ENCODE measurements at regions not wholly inside any gene's neighbourhood (a gene's known extent, or its start where the extent isn't known, plus 50 kb on each side); places are given as distances from the start of the nearest gene placed in this dataset.

DNA sequence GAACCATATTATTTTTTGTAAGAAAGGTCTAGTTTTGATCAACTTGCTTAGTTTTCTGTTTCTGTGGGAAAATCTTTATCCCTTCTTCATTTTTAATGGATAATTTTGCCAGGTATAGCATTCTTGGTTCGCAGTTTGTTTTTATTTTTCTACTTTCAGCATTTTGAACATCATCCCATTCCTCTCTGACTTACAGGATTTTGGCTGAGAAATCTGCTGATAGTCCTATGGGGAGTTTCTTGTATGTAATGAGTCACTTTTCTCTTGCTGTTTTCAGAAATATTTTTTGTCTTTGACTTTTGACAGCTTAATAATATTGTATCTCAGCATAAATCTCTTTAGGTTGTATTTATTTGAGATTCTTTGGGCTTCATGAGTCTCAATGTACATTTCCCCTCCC is 389.1 kb downstream of the PBX1 start:
- H3K27ac ChIP-seq (ENCODE audit: low read length), result no peak overlapping the region

DNA sequence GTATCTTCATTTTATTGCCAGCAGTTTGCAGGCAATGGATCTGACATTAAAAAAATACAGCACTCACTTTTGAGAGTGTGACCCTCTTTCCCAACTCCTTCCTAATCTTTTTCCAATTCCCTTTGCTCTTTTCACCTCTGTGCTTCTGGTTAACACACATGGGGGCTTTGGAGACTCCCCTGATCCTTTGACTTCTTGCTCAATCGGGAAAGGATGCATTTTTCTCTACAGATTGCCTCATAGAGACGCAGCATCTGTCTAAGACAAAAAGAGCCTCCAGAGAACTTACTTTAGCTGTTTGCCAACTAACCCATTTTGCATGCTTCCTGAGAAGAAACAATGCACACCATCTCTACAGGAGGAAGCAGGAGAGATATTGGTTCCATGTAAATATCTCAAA is 378.3 kb downstream of the PBX1 start:
- H2AFZ ChIP-seq (ENCODE audit: low read depth, low read length), result no peak overlapping the region

More for the DNA sequence above, 389.1 kb downstream of the PBX1 start:
- Histone ChIP-seq H3K79me2 (ENCODE audit: low read length) (no peaks in the 10 kb centered on the region), H3K4me1 (ENCODE audit: low read length) (no peaks in the 10 kb centered on the region), H2AFZ (ENCODE audit: low read depth, low read length) (no peak overlapping the region), H3K27me3 (ENCODE audit: low read depth, low read length) (no peaks in the 10 kb centered on the region), H3K36me3 (replicated peaks; ENCODE audit: low read depth, low read length) (no peaks in the 10 kb centered on the region), H3K9me3 (ENCODE audit: insufficient read depth, low read length) (no peaks in the 10 kb centered on the region), H3K4me2 (ENCODE audit: low read length) (no peak overlapping the region), H4K20me1 (ENCODE audit: insufficient read depth, low read length) (no peaks in the 10 kb centered on the region), H3K4me3 (ENCODE audit: low read length) (no peak overlapping the region), H3K9ac (ENCODE audit: low read length) (no peak overlapping the region)
- TF ChIP-seq EZH2phosphoT487 (IDR thresholded peaks at IDR 0.05; ENCODE audit: low read depth), result no peak
- TF ChIP-seq, protein P1, sequence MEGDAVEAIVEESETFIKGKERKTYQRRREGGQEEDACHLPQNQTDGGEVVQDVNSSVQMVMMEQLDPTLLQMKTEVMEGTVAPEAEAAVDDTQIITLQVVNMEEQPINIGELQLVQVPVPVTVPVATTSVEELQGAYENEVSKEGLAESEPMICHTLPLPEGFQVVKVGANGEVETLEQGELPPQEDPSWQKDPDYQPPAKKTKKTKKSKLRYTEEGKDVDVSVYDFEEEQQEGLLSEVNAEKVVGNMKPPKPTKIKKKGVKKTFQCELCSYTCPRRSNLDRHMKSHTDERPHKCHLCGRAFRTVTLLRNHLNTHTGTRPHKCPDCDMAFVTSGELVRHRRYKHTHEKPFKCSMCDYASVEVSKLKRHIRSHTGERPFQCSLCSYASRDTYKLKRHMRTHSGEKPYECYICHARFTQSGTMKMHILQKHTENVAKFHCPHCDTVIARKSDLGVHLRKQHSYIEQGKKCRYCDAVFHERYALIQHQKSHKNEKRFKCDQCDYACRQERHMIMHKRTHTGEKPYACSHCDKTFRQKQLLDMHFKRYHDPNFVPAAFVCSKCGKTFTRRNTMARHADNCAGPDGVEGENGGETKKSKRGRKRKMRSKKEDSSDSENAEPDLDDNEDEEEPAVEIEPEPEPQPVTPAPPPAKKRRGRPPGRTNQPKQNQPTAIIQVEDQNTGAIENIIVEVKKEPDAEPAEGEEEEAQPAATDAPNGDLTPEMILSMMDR (IDR thresholded peaks at IDR 0.05; ENCODE audit: low read depth, low read length), result no peak

DNA sequence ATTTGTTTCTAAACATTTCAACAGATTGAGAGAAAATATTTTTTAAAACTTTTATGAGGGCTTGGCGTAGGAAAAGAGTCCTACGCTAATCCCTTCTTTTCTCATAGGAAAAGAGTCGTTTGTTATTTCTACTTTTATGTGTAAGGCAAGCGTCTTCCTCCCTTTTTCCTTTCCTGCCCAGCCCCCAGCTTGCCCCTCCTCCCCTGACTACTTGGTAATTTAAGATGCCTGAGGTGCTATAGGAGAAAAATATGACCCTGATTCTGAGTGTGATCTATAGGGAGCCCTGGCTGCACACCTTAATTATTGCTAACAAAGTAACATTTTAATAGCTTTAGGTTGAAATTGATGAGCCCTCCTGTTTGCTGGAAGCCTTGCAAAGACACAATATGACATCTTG is 373.6 kb downstream of the PBX1 start:
- Histone ChIP-seq H3K79me2 (ENCODE audit: low read length) (no peaks in the 10 kb centered on the region), H3K9me3 (ENCODE audit: insufficient read depth, low read length) (no peaks in the 10 kb centered on the region), H4K20me1 (ENCODE audit: insufficient read depth, low read length) (no peaks in the 10 kb centered on the region), H3K4me1 (ENCODE audit: low read length) (no peaks in the 10 kb centered on the region), H3K4me2 (ENCODE audit: low read length) (no peak overlapping the region), H3K27ac (ENCODE audit: low read length) (no peak overlapping the region), H3K9ac (ENCODE audit: low read length) (no peak overlapping the region), H3K4me3 (ENCODE audit: low read length) (no peak overlapping the region), H3K36me3 (replicated peaks; ENCODE audit: low read depth, low read length) (no peaks in the 10 kb centered on the region), H3K27me3 (ENCODE audit: low read depth, low read length) (peaks cover 13% of the 10 kb centered on the region; the same call in 1 of the 2 replicates), H2AFZ (ENCODE audit: low read depth, low read length) (no peak overlapping the region)
- no peak for TF ChIP-seq EZH2phosphoT487 (IDR thresholded peaks at IDR 0.05; ENCODE audit: low read depth)
- TF ChIP-seq, protein P1 (IDR thresholded peaks at IDR 0.05; ENCODE audit: low read depth, low read length), result no peak

More for the DNA sequence above, 378.3 kb downstream of the PBX1 start:
- Histone ChIP-seq H3K4me3 (ENCODE audit: low read length) (no peak overlapping the region), H3K9ac (ENCODE audit: low read length) (no peak overlapping the region), H4K20me1 (ENCODE audit: insufficient read depth, low read length) (no peaks in the 10 kb centered on the region), H3K36me3 (replicated peaks; ENCODE audit: low read depth, low read length) (no peaks in the 10 kb centered on the region), H3K27ac (ENCODE audit: low read length) (no peak overlapping the region), H3K27me3 (ENCODE audit: low read depth, low read length) (peaks cover 9% of the 10 kb centered on the region; the same call in 1 of the 2 replicates), H3K4me2 (ENCODE audit: low read length) (no peak overlapping the region), H3K9me3 (ENCODE audit: insufficient read depth, low read length) (no peaks in the 10 kb centered on the region), H3K79me2 (ENCODE audit: low read length) (no peaks in the 10 kb centered on the region), H3K4me1 (ENCODE audit: low read length) (no peaks in the 10 kb centered on the region)
- no peak for TF ChIP-seq EZH2phosphoT487 (IDR thresholded peaks at IDR 0.05; ENCODE audit: low read depth)
- TF ChIP-seq, protein P1 (IDR thresholded peaks at IDR 0.05; ENCODE audit: low read depth, low read length), result no peak

DNA sequence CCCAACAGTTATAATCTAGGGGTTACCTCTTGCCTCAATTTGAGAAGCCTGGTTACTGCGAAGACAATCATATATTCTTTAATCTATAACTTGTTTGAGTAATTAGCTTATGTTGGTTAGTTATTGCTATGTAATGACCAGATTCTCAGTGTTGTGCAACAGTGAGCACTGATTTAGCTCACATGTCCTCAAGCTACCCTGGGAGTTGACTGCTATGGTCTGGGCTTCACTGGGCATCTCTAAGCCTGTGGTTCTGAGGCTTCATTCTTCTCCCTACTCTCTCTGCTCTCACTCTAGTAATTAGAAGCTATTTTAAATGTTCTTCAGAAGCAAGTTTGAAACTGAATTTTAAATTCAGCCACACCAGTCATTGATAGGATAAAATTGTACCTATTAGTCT is 371.8 kb downstream of the PBX1 start:
- Histone ChIP-seq H4K20me1 (ENCODE audit: insufficient read depth, low read length) (no peaks in the 10 kb centered on the region), H3K4me3 (ENCODE audit: low read length) (no peak overlapping the region), H3K27ac (ENCODE audit: low read length) (no peak overlapping the region), H3K79me2 (ENCODE audit: low read length) (no peaks in the 10 kb centered on the region), H3K36me3 (replicated peaks; ENCODE audit: low read depth, low read length) (no peaks in the 10 kb centered on the region), H3K27me3 (ENCODE audit: low read depth, low read length) (peaks cover 13% of the 10 kb centered on the region; the same call in 1 of the 2 replicates), H3K9me3 (ENCODE audit: insufficient read depth, low read length) (no peaks in the 10 kb centered on the region), H3K4me1 (ENCODE audit: low read length) (no peaks in the 10 kb centered on the region), H3K9ac (ENCODE audit: low read length) (no peak overlapping the region), H2AFZ (ENCODE audit: low read depth, low read length) (no peak overlapping the region), H3K4me2 (ENCODE audit: low read length) (no peak overlapping the region)
- no peak for TF ChIP-seq EZH2phosphoT487 (IDR thresholded peaks at IDR 0.05; ENCODE audit: low read depth)
- TF ChIP-seq, protein P1 (IDR thresholded peaks at IDR 0.05; ENCODE audit: low read depth, low read length), result no peak

Data from OCI-LY3 (cell line).